ENCODE measurements at regions not wholly inside any gene's neighbourhood (a gene's known extent, or its start where the extent isn't known, plus 50 kb on each side); places are given as distances from the start of the nearest gene placed in this dataset.

DNA sequence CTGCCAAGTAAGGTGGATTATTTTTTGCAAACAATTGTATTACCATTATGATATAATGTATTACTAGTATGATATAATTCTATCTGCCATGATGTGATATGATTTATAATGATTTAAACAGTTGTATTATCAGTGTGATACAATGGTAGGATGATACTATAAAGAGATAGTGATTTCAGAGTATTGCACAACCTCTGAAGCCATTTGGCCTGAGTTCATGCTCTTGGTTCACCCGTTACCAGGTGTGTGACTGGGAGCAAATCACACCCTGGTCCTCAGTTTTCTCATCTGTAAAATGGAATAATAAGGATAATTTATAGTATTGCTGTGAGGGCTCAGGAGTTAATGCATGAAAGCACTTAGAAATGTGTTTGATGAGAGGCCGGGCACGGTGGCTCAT lies 905.0 kb upstream of the RBFOX1 start:
- TF ChIP-seq, protein P1, sequence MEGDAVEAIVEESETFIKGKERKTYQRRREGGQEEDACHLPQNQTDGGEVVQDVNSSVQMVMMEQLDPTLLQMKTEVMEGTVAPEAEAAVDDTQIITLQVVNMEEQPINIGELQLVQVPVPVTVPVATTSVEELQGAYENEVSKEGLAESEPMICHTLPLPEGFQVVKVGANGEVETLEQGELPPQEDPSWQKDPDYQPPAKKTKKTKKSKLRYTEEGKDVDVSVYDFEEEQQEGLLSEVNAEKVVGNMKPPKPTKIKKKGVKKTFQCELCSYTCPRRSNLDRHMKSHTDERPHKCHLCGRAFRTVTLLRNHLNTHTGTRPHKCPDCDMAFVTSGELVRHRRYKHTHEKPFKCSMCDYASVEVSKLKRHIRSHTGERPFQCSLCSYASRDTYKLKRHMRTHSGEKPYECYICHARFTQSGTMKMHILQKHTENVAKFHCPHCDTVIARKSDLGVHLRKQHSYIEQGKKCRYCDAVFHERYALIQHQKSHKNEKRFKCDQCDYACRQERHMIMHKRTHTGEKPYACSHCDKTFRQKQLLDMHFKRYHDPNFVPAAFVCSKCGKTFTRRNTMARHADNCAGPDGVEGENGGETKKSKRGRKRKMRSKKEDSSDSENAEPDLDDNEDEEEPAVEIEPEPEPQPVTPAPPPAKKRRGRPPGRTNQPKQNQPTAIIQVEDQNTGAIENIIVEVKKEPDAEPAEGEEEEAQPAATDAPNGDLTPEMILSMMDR (IDR thresholded peaks at IDR 0.05): no peak
- TF ChIP-seq POLR2A (IDR thresholded peaks at IDR 0.05): no peak

Data from uterus (tissue), 2 donors.